ENCODE measurements at regions not wholly inside any gene's neighbourhood (a gene's known extent, or its start where the extent isn't known, plus 50 kb on each side); places are given as distances from the start of the nearest gene placed in this dataset.

GRCh38 chr2:180559771-180560170 is 420.6 kb upstream of the UBE2E3 start:
- peak; percentile 62 for DNase-seq (ENCODE audit: low read depth)
- TF ChIP-seq CTCF (conservative IDR thresholded peaks at IDR 0.05; ENCODE audit: low read depth, low read length): peak; percentile 26
- no peak overlapping the region for H3K4me3 ChIP-seq (ENCODE audit: low read length)

GRCh38 chr2:180559038-180559437 is 421.4 kb upstream of the UBE2E3 start:
- DNase-seq (ENCODE audit: low read depth): no peak
- TF ChIP-seq CTCF (conservative IDR thresholded peaks at IDR 0.05; ENCODE audit: low read depth, low read length): no peak
- H3K4me3 ChIP-seq (ENCODE audit: low read length): no peak overlapping the region

- H3K4me3 ChIP-seq (ENCODE audit: low read length): no peak overlapping the region
- no peak for DNase-seq (ENCODE audit: low read depth)
- TF ChIP-seq CTCF (conservative IDR thresholded peaks at IDR 0.05; ENCODE audit: low read depth, low read length): no peak
These were observed 424.9 kb upstream of the UBE2E3 start for GRCh38 chr2:180555391-180555965.

GRCh38 chr2:180554330-180554729 is 426.1 kb upstream of the UBE2E3 start:
- TF ChIP-seq CTCF (conservative IDR thresholded peaks at IDR 0.05; ENCODE audit: low read depth, low read length): no peak
- DNase-seq (ENCODE audit: low read depth): no peak
- no peak overlapping the region for H3K4me3 ChIP-seq (ENCODE audit: low read length)

- H3K4me3 ChIP-seq (ENCODE audit: low read length): no peak overlapping the region
- no peak for TF ChIP-seq CTCF (conservative IDR thresholded peaks at IDR 0.05; ENCODE audit: low read depth, low read length)
- no peak for DNase-seq (ENCODE audit: low read depth)
These were observed 427.2 kb upstream of the UBE2E3 start for GRCh38 chr2:180553094-180553715.

- no peak overlapping the region for H3K4me3 ChIP-seq (ENCODE audit: low read length)
- DNase-seq (ENCODE audit: low read depth): no peak
- no peak for TF ChIP-seq CTCF (conservative IDR thresholded peaks at IDR 0.05; ENCODE audit: low read depth, low read length)
These were observed 437.9 kb upstream of the UBE2E3 start for GRCh38 chr2:180542511-180542910.

- H3K4me3 ChIP-seq (ENCODE audit: low read length): no peak overlapping the region
- no peak for TF ChIP-seq CTCF (conservative IDR thresholded peaks at IDR 0.05; ENCODE audit: low read depth, low read length)
These were observed 439.6 kb upstream of the UBE2E3 start for GRCh38 chr2:180540761-180541160.

More at GRCh38 chr2:180540761-180541160, 439.6 kb upstream of the UBE2E3 start:
- no peak for DNase-seq (ENCODE audit: low read depth)

All from retinal pigment epithelial cell (primary cell).